Renal cortical epithelial cell (primary cell): ENCODE measurements at regions not wholly inside any gene's neighbourhood (a gene's known extent, or its start where the extent isn't known, plus 50 kb on each side); places are given as distances from the start of the nearest gene placed in this dataset.
"Not testable (repeated sequence)": the region's sequence is repeated elsewhere in the genome, so short reads cannot be mapped to it uniquely, and the experiment has no call there.

ENCODE experiments used
- DNase-seq: peaks from one replicate; pipeline ENCODE4 v3.0.0-alpha.2; 2011; ENCODE audit warnings: low read depth

GRCh38 chr7:15054304-15054703 is 151.8 kb upstream of the DGKB start:
- DNase-seq, result not testable (repeated sequence)

- DNase-seq, result no peak
Observed at GRCh38 chr7:15049157-15049556, 146.6 kb upstream of the DGKB start.

GRCh38 chr7:15046861-15047260 is 144.3 kb upstream of the DGKB start:
- DNase-seq, result peak; percentile 15

GRCh38 chr7:15043931-15044330 is 141.4 kb upstream of the DGKB start:
- no peak for DNase-seq

GRCh38 chr7:15042285-15043065 is 139.9 kb upstream of the DGKB start:
- no peak for DNase-seq

GRCh38 chr7:15041226-15041625 is 138.7 kb upstream of the DGKB start:
- no peak for DNase-seq

GRCh38 chr7:15035814-15036213 is 133.3 kb upstream of the DGKB start:
- DNase-seq, result no peak

- DNase-seq, result no peak
Observed at GRCh38 chr7:15033039-15033438, 130.5 kb upstream of the DGKB start.

- no peak for DNase-seq
Observed at GRCh38 chr7:15018981-15019380, 116.4 kb upstream of the DGKB start.

GRCh38 chr7:15016766-15017165 is 114.2 kb upstream of the DGKB start:
- peak; percentile 97 for DNase-seq

- no peak for DNase-seq
Observed at GRCh38 chr7:15016315-15016667, 113.7 kb upstream of the DGKB start.

GRCh38 chr7:15015545-15016314 is 113.2 kb upstream of the DGKB start:
- DNase-seq, result peak; percentile 92

- DNase-seq, result no peak
Observed at GRCh38 chr7:15012135-15012534, 109.6 kb upstream of the DGKB start.

GRCh38 chr7:15011289-15011688 is 108.7 kb upstream of the DGKB start:
- no peak for DNase-seq

GRCh38 chr7:15007507-15007906 is 105.0 kb upstream of the DGKB start:
- peak; percentile 40 for DNase-seq

- no peak for DNase-seq
Observed at GRCh38 chr7:15005672-15006071, 103.1 kb upstream of the DGKB start.

- no peak for DNase-seq
Observed at GRCh38 chr7:15000157-15000556, 97.6 kb upstream of the DGKB start.

GRCh38 chr7:14999331-14999730 is 96.8 kb upstream of the DGKB start:
- no peak for DNase-seq

GRCh38 chr7:14995774-14996173 is 93.2 kb upstream of the DGKB start:
- no peak for DNase-seq

GRCh38 chr7:14988941-14989340 is 86.4 kb upstream of the DGKB start:
- DNase-seq, result no peak

GRCh38 chr7:14978687-14979086 is 76.1 kb upstream of the DGKB start:
- no peak for DNase-seq

- DNase-seq, result peak; percentile 18
Observed at GRCh38 chr7:14974688-14975087, 72.1 kb upstream of the DGKB start.

- no peak for DNase-seq
Observed at GRCh38 chr7:14973712-14974428, 71.3 kb upstream of the DGKB start.
